PC-9 (cell line): ENCODE measurements at regions not wholly inside any gene's neighbourhood (a gene's known extent, or its start where the extent isn't known, plus 50 kb on each side); places are given as distances from the start of the nearest gene placed in this dataset.
A peak's percentile ranks its signal among the peaks of the same experiment; 100 is the strongest.

ENCODE experiments used
- BruUV-seq: library from RNA; stranded (reverse); fragments of 400-500 nt; replicated peaks from 2 replicates; lab custom pipeline; 2021; lab: Mats Ljungman, UMichigan
- CTCF ChIA-PET: fragments of 300-600 bp; sonication (Branson Sonifier 250); formaldehyde crosslinking; loops from one replicate; lab custom pipeline; 2022; ENCODE audit warnings: antibody characterized with exemption; lab: Charles Lee
- POLR2A ChIA-PET: fragments of 300-600 bp; sonication (Branson Sonifier 250); formaldehyde crosslinking; loops from one replicate; lab custom pipeline; 2022; ENCODE audit warnings: antibody characterized with exemption; ENCODE audit not compliant: unreplicated experiment; lab: Charles Lee
- DNase-seq, 2 experiments: peaks; one replicate each; pipeline versions ENCODE4 v3.0.0 to v3.0.0-alpha.2; 2015 to 2022; ENCODE audit warnings: mixed read lengths in 1 of 2
- H2AFZ ChIP-seq: fragments of 200-600 bp; sonication (generic); 2 replicates; pipeline ENCODE4 v1.8.1; 2017; ENCODE audit warnings: antibody characterized with exemption
- H3F3A ChIP-seq: fragments of 200-600 bp; sonication (generic); 2 replicates; pipeline ENCODE4 v1.8.1; 2017; ENCODE audit warnings: antibody characterized with exemption, mild to moderate bottlenecking, low read depth; ENCODE audit not compliant: insufficient read depth
- H3K27ac ChIP-seq: fragments of 200-600 bp; sonication (generic); 2 replicates; pipeline ENCODE4 v1.6.1; 2016; ENCODE audit warnings: mixed run types
- H3K27me3 ChIP-seq: fragments of 200-600 bp; sonication (generic); 2 replicates; pipeline ENCODE4 v1.6.1; 2016; ENCODE audit warnings: low read depth, mixed run types; ENCODE audit not compliant: insufficient read depth
- H3K36me3 ChIP-seq: fragments of 200-600 bp; sonication (generic); 2 replicates; pipeline ENCODE4 v1.6.1; 2016; ENCODE audit warnings: low read depth, mixed run types
- H3K4me1 ChIP-seq: fragments of 200-600 bp; sonication (generic); replicated peaks from 2 replicates; pipeline ENCODE4 v1.6.1; 2016; ENCODE audit warnings: mixed run types; ENCODE audit not compliant: insufficient read depth
- H3K4me2 ChIP-seq: fragments of 200-600 bp; sonication (generic); 2 replicates; pipeline ENCODE4 v1.6.1; 2017; ENCODE audit warnings: mixed run types
- H3K4me3 ChIP-seq: fragments of 200-600 bp; sonication (generic); 2 replicates; pipeline ENCODE4 v1.6.1; 2016; ENCODE audit warnings: mixed run types
- H3K79me2 ChIP-seq: fragments of 200-600 bp; sonication (generic); 2 replicates; pipeline ENCODE4 v1.6.1; 2017; ENCODE audit warnings: low read depth, mixed run types
- H3K9me2 ChIP-seq: fragments of 200-600 bp; sonication (generic); 2 replicates; pipeline ENCODE4 v1.8.1; 2017; ENCODE audit warnings: mild to moderate bottlenecking; ENCODE audit not compliant: insufficient read depth
- H3K9me3 ChIP-seq: fragments of 200-600 bp; sonication (generic); 2 replicates; pipeline ENCODE4 v1.8.1; 2016; ENCODE audit warnings: low read depth; ENCODE audit not compliant: insufficient read depth
- H4K20me1 ChIP-seq: fragments of 200-600 bp; sonication (generic); 2 replicates; pipeline ENCODE4 v1.8.1; 2017; ENCODE audit not compliant: insufficient read depth
- EZH2 ChIP-seq: fragments of 200-600 bp; sonication (generic); IDR thresholded peaks from 2 replicates; pipeline ENCODE4 v1.8.0; 2017; ENCODE audit warnings: antibody characterized with exemption, low read depth
- intact Hi-C: fragments of 100-400 bp; cut with micrococcal nuclease; formaldehyde crosslinking; loops from one replicate; pipeline ENCODE4 v1.10.0; 2022; ENCODE audit not compliant: unreplicated experiment
- TF ChIP-seq, protein P1 (sequence below): fragments of 200-600 bp; sonication (generic); conservative IDR thresholded peaks from 2 replicates; pipeline ENCODE4 v1.6.1; 2017; ENCODE audit warnings: mixed run types, antibody characterized with exemption, mild to moderate bottlenecking, moderate library complexity

DNA sequence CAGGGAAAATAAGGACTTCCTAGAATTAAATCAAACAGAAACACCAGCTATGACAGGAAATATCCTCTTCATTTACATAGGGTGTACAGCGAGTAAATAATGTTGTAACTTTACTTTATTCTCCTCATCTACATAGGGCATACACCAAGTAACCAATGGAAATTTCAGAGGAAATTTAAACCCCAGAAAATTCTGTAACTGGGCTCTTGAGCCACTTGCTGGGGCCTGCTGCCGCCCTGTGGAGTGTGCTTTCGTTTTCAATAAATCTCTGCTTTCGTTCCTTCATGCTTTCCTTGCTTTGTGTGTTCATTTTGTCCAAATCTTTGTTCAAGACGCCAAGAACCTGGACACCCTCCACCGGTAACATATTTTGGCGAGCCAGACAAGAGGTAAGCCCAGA, 990.4 kb upstream of the CADM2 start:
- H3F3A ChIP-seq, result no peaks in the 10 kb centered on the region
- peak overlapping the region; percentile 42; the same call in 1 of the 2 replicates for H3K4me2 ChIP-seq
- H3K4me1 ChIP-seq, result no peaks in the 10 kb centered on the region
- no peak for DNase-seq
- H3K4me3 ChIP-seq, result no peak overlapping the region
- no peaks in the 10 kb centered on the region for H4K20me1 ChIP-seq
- no peaks in the 10 kb centered on the region for H3K79me2 ChIP-seq
- ChIA-PET CTCF (no interaction called here), POLR2A (no interaction called here)
- H2AFZ ChIP-seq, result peak overlapping the region; percentile 60
- no TSS peak for BruUV-seq
- no peaks in the 10 kb centered on the region for H3K9me2 ChIP-seq
- H3K36me3 ChIP-seq, result no peaks in the 10 kb centered on the region
- H3K9me3 ChIP-seq, result no peaks in the 10 kb centered on the region
- H3K27ac ChIP-seq, result no peak overlapping the region
- intact Hi-C loops, result no loop called here
- no peaks in the 10 kb centered on the region for H3K27me3 ChIP-seq
- TF ChIP-seq EZH2, result no peak
- TF ChIP-seq, protein P1, sequence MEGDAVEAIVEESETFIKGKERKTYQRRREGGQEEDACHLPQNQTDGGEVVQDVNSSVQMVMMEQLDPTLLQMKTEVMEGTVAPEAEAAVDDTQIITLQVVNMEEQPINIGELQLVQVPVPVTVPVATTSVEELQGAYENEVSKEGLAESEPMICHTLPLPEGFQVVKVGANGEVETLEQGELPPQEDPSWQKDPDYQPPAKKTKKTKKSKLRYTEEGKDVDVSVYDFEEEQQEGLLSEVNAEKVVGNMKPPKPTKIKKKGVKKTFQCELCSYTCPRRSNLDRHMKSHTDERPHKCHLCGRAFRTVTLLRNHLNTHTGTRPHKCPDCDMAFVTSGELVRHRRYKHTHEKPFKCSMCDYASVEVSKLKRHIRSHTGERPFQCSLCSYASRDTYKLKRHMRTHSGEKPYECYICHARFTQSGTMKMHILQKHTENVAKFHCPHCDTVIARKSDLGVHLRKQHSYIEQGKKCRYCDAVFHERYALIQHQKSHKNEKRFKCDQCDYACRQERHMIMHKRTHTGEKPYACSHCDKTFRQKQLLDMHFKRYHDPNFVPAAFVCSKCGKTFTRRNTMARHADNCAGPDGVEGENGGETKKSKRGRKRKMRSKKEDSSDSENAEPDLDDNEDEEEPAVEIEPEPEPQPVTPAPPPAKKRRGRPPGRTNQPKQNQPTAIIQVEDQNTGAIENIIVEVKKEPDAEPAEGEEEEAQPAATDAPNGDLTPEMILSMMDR, result no peak

DNA sequence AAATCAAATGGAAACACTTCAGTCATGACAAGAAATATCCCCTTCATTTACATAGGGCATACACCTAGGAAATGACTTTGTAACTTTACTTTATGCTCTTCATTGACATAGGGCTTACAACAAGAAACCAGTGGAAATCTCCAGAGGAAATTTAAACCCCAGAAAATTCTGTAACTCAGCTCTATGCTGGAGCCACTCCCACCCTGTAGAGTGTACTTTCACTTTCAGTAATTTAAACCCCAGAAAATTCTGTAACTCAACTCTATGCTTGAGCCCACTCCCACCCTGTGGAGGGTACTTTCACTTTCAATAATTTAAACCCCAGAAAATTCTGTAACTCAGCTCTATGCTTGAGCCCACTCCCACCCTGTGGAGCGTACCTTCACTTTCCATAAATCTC, 987.1 kb upstream of the CADM2 start:
- 0 out of 2 replicates have a peak overlapping the region, but pooled peaks have one; percentile 41 for H2AFZ ChIP-seq
- BruUV-seq, result no TSS peak
- POLR2A ChIA-PET, result no interaction called here
- TF ChIP-seq EZH2, result no peak
- TF ChIP-seq, protein P1, result no peak
- no peaks in the 10 kb centered on the region for H3K36me3 ChIP-seq
- no peak for DNase-seq
- no peaks in the 10 kb centered on the region for H3F3A ChIP-seq
- CTCF ChIA-PET, result no interaction called here
- no peaks in the 10 kb centered on the region for H3K79me2 ChIP-seq
- no peak overlapping the region for H3K27ac ChIP-seq
- H3K27me3 ChIP-seq, result no peaks in the 10 kb centered on the region
- peak overlapping the region; percentile 25; the same call in 1 of the 2 replicates for H3K4me3 ChIP-seq
- H3K4me2 ChIP-seq, result peak overlapping the region; percentile 46
- no peaks in the 10 kb centered on the region for H3K4me1 ChIP-seq
- H3K9me3 ChIP-seq, result no peaks in the 10 kb centered on the region
- intact Hi-C loops, result no loop called here
- no peaks in the 10 kb centered on the region for H3K9me2 ChIP-seq
- no peaks in the 10 kb centered on the region for H4K20me1 ChIP-seq

DNA sequence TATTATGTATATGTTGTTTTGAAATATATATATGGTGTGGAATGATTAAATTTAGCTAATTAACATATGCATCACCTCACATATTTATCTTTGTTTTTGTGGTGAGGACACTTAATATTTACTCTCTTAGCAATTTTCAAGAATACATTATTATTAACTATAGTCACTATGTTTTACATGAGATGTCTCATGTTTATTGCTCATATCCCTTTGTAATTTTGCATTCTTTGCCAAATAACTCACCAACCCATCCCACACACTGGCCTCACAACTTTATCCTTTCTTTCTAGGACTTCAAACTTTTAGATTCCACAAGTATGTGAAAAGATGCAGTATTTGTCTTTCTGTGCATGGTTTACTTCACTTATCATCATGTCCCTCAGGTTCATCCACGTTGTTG, 950.2 kb upstream of the CADM2 start:
- H3K36me3 ChIP-seq, result no peaks in the 10 kb centered on the region
- H3K9me3 ChIP-seq, result no peaks in the 10 kb centered on the region
- no peaks in the 10 kb centered on the region for H3F3A ChIP-seq
- H3K4me1 ChIP-seq, result no peaks in the 10 kb centered on the region
- DNase-seq, result no peak
- H3K79me2 ChIP-seq, result no peaks in the 10 kb centered on the region
- ChIA-PET POLR2A (no interaction called here), CTCF (no interaction called here)
- no peak overlapping the region for H2AFZ ChIP-seq
- H3K4me2 ChIP-seq, result no peak overlapping the region
- intact Hi-C loops, result no loop called here
- H4K20me1 ChIP-seq, result no peaks in the 10 kb centered on the region
- TF ChIP-seq EZH2, result no peak
- TF ChIP-seq, protein P1, result no peak
- no peaks in the 10 kb centered on the region for H3K27me3 ChIP-seq
- H3K27ac ChIP-seq, result no peak overlapping the region
- peaks cover 6% of the 10 kb centered on the region; the same call in 1 of the 2 replicates for H3K9me2 ChIP-seq
- H3K4me3 ChIP-seq, result no peak overlapping the region
- BruUV-seq, result no TSS peak
